A549 (cell line): ENCODE measurements at regions not wholly inside any gene's neighbourhood (a gene's known extent, or its start where the extent isn't known, plus 50 kb on each side); places are given as distances from the start of the nearest gene placed in this dataset.
"Not testable (repeated sequence)": the region's sequence is repeated elsewhere in the genome, so short reads cannot be mapped to it uniquely, and the experiment has no call there.

Experiments used
- ATAC-seq, 2 experiments: fragments of 200-7000 bp in 1 of 2; fragments of >200 bp in 1 of 2; cut with Nextera tagmentation in 1 of 2; cut with Tn5 transposase in 1 of 2; 3 replicates each; pipeline versions ENCODE4 v1.8.0 to v1.9.1; 2018 to 2020; ENCODE audit warnings: mild to moderate bottlenecking in 1 of 2, moderate library complexity in 1 of 2
- CTCF ChIA-PET: fragments of 300-600 bp; sonication (Branson Sonifier 250); formaldehyde crosslinking; extraction: SDS; loops from one replicate; lab custom pipeline; 2021; ENCODE audit warnings: antibody characterized with exemption, inconsistent platforms; lab: Yijun Ruan, JAX
- POLR2A ChIA-PET: fragments of 350-600 bp; formaldehyde crosslinking; extraction: SDS; loops from one replicate; lab custom pipeline; 2021; ENCODE audit warnings: antibody characterized with exemption, inconsistent platforms; lab: Yijun Ruan, JAX
- DNase-seq, 2 experiments: peaks; one replicate each; pipeline versions ENCODE4 v3.0.0 to v3.0.0-alpha.2; 2011 to 2016; ENCODE audit warnings: low read depth in 1 of 2, low spot score in 1 of 2
- FAIRE-seq: peaks from 2 replicates; lab custom pipeline; 2011; peaks lifted over from hg19 to GRCh38; lab: Jason Lieb, UNC
- H3K27ac ChIP-seq, 2 experiments: fragments of >200 bp; sonication (Bioruptor Twin); formaldehyde crosslinking; 3 replicates each; pipeline ENCODE4 v1.5.1; 2016 to 2017
- H3K4me1 ChIP-seq: fragments of >200 bp; sonication (Bioruptor Twin); formaldehyde crosslinking; 3 replicates; pipeline ENCODE4 v1.6.1; 2016
- H3K4me2 ChIP-seq: fragments of >200 bp; sonication (Bioruptor Twin); formaldehyde crosslinking; 3 replicates; pipeline ENCODE4 v1.6.1; 2016
- H3K4me3 ChIP-seq: fragments of >200 bp; sonication (Bioruptor Twin); formaldehyde crosslinking; 3 replicates; pipeline ENCODE4 v1.5.1; 2016
- H3K9me3 ChIP-seq: fragments of >200 bp; sonication (Bioruptor Twin); formaldehyde crosslinking; 3 replicates; pipeline ENCODE4 v1.6.1; 2016
- CHD2 ChIP-seq: fragments of 150-350 bp; IDR thresholded peaks from 2 replicates; pipeline ENCODE4 v1.6.1; 2014; ENCODE audit warnings: low read length; ENCODE audit not compliant: partially characterized antibody
- CHD4 ChIP-seq: fragments of 200-600 bp; sonication (generic); IDR thresholded peaks from 2 replicates; pipeline ENCODE4 v1.6.1; 2016; ENCODE audit warnings: antibody characterized with exemption, mild to moderate bottlenecking, borderline replicate concordance
- EHMT2 ChIP-seq: fragments of 200-600 bp; sonication (generic); IDR thresholded peaks from 2 replicates; pipeline ENCODE4 v1.6.1; 2016; ENCODE audit warnings: antibody characterized with exemption, low read depth, mild to moderate bottlenecking, moderate library complexity
- ESRRA ChIP-seq: fragments of 150-350 bp; IDR thresholded peaks from 2 replicates; pipeline ENCODE4 v1.6.1; 2014; ENCODE audit warnings: mild to moderate bottlenecking, low read length, borderline replicate concordance
- HOXB5 ChIP-seq: fragments of 250-450 bp; sonication (Bioruptor Pico); IDR thresholded peaks from 2 replicates; pipeline ENCODE4 v1.5.0; 2020; ENCODE audit warnings: mild to moderate bottlenecking, moderate library complexity
- MAFK ChIP-seq: fragments of 450-650 bp; IDR thresholded peaks from 2 replicates; pipeline ENCODE4 v1.6.1; 2014; ENCODE audit not compliant: partially characterized antibody
- NFE2L2 ChIP-seq: fragments of 150-350 bp; conservative IDR thresholded peaks from 2 replicates; pipeline ENCODE4 v1.6.1; 2014; ENCODE audit warnings: low read length
- NPAS2 ChIP-seq: fragments of 250-450 bp; sonication (Bioruptor Pico); IDR thresholded peaks from 2 replicates; pipeline ENCODE4 v1.8.0; 2022; ENCODE audit warnings: mild to moderate bottlenecking, moderate library complexity, borderline replicate concordance
- PHF8 ChIP-seq: fragments of 200-600 bp; sonication (generic); IDR thresholded peaks from 2 replicates; pipeline ENCODE4 v1.6.1; 2016; ENCODE audit warnings: low read depth, mild to moderate bottlenecking, antibody characterized with exemption, moderate library complexity, borderline replicate concordance
- RARB ChIP-seq: fragments of 250-450 bp; sonication (Bioruptor Pico); IDR thresholded peaks from 2 replicates; pipeline ENCODE4 v1.8.0; 2021; ENCODE audit warnings: mild to moderate bottlenecking, moderate library complexity
- SMC3 ChIP-seq: fragments of >200 bp; sonication (Bioruptor Twin); formaldehyde crosslinking; IDR thresholded peaks from 3 replicates; pipeline ENCODE4 v1.6.1; 2018; ENCODE audit warnings: inconsistent platforms
- TFCP2L1 ChIP-seq: fragments of 250-450 bp; sonication (Bioruptor Pico); IDR thresholded peaks from 2 replicates; pipeline ENCODE4 v1.5.0; 2021; ENCODE audit warnings: mild to moderate bottlenecking
- ZNF302 ChIP-seq: fragments of 250-450 bp; sonication (Bioruptor Pico); IDR thresholded peaks from 2 replicates; pipeline ENCODE4 v1.9.0; 2021; ENCODE audit warnings: inconsistent platforms, mild to moderate bottlenecking, moderate library complexity
- WGBS: methylation state at CpG from one replicate; pipeline ENCODE4 v1.1.6; 2017; ENCODE audit errors: missing lambda C conversion rate; 5-methylcytosine and 5-hydroxymethylcytosine counted together
- TF ChIP-seq, protein P1 (sequence below): fragments of 150-350 bp; IDR thresholded peaks from 2 replicates; pipeline ENCODE4 v1.6.1; 2014; ENCODE audit warnings: low read depth, mild to moderate bottlenecking, low read length
- TF ChIP-seq, protein P2 (sequence below): fragments of 250-450 bp; sonication (Bioruptor Pico); IDR thresholded peaks from 2 replicates; pipeline ENCODE4 v1.5.0; 2021; ENCODE audit warnings: mild to moderate bottlenecking, moderate library complexity, borderline replicate concordance
- TF ChIP-seq, protein P3 (sequence below): fragments of 200-600 bp; sonication (generic); IDR thresholded peaks from 2 replicates; pipeline ENCODE4 v1.6.1; 2016; ENCODE audit warnings: antibody characterized with exemption, mild to moderate bottlenecking, moderate library complexity

DNA sequence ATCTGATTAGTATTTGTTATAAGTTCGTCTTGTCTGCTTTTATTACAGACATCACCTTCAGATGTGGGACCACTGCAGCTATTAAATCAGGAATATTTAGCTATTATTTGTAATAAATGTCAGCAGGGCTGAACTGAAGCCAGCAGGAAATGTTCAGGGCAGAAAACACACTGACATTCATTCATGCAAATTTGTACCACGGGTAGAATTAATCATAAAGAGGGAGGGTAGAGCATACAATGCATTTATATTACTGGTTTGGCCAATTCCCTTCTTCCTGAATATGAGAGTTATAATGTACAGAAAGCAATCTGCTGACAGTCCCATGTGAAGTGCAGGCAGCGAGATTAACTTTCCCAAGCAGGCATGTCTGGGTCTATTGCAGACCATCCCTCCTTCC lies 117.3 kb upstream of the NUDT12 start:
- no peaks in the 10 kb centered on the region for H3K9me3 ChIP-seq
- H3K4me1 ChIP-seq, result no peaks in the 10 kb centered on the region
- WGBS, result 21% methylated on average over 3 of the region's 3 CpGs
- no peak overlapping the region for H3K4me2 ChIP-seq
- no peak for DNase-seq
- FAIRE-seq, result no peak
- CTCF ChIA-PET, result no interaction called here
- H3K27ac ChIP-seq, result no peak overlapping the region
- no peak for TF ChIP-seq EHMT2
- ATAC-seq, result no peak
- POLR2A ChIA-PET, result no interaction called here
- no peak overlapping the region for H3K4me3 ChIP-seq

DNA sequence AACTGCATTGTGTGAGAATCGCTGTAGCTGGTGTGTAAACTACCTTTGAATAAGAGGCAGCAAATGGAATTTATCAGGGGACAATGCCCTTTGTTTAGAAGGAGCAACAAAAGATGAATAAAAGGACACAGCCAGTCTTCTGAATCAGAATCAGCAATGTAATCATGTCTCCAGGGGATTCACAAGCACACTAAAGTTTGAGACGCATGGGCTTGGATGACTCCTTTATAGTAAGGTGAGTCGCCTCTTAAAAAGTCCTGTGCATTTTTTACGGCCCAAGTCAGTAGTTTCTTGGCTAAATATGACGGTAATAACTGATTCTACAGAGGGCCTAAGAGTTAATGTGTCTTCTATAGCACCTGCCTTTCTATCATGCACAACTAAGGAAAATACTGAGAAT lies 113.6 kb upstream of the NUDT12 start:
- peak in 1 of 2 experiments; percentile 48; a peak in 2 of 6 replicates for ATAC-seq
- 30% methylated on average over 4 of the region's 5 CpGs for WGBS

DNA sequence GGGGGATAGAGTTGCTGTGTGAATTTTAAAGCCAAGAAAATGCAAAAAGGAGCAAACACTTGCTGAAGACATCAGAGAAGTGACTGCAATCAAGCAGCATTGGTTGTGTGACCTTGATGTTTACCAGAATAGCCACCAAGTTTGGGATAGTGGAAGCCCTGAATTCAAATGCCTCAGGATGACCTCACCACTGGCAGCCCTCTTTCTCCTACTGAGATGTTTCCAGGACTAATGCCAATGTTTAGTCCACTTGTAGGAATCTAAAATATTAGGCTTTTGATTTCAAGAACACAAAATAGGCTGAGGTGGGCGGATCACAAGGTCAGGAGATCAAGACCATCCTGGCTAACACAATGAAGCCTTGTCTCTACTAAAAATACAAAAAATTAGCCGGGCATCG lies 112.2 kb upstream of the NUDT12 start:
- Histone ChIP-seq H3K4me2 (no peak overlapping the region), H3K4me3 (no peak overlapping the region), H3K9me3 (no peaks in the 10 kb centered on the region), H3K27ac (no peak overlapping the region), H3K4me1 (no peaks in the 10 kb centered on the region)
- FAIRE-seq (no peak), DNase-seq (no peak), ATAC-seq (no peak)
- ChIA-PET POLR2A (no interaction called here), CTCF (no interaction called here)
- WGBS, result 23% methylated on average over 3 of the region's 3 CpGs
- no peak for TF ChIP-seq NPAS2
- TF ChIP-seq RARB, result no peak
- TF ChIP-seq MAFK, result no peak
- TF ChIP-seq, protein P1, sequence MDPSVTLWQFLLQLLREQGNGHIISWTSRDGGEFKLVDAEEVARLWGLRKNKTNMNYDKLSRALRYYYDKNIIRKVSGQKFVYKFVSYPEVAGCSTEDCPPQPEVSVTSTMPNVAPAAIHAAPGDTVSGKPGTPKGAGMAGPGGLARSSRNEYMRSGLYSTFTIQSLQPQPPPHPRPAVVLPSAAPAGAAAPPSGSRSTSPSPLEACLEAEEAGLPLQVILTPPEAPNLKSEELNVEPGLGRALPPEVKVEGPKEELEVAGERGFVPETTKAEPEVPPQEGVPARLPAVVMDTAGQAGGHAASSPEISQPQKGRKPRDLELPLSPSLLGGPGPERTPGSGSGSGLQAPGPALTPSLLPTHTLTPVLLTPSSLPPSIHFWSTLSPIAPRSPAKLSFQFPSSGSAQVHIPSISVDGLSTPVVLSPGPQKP, result no peak
- TF ChIP-seq CHD2, result no peak
- TF ChIP-seq, protein P2, sequence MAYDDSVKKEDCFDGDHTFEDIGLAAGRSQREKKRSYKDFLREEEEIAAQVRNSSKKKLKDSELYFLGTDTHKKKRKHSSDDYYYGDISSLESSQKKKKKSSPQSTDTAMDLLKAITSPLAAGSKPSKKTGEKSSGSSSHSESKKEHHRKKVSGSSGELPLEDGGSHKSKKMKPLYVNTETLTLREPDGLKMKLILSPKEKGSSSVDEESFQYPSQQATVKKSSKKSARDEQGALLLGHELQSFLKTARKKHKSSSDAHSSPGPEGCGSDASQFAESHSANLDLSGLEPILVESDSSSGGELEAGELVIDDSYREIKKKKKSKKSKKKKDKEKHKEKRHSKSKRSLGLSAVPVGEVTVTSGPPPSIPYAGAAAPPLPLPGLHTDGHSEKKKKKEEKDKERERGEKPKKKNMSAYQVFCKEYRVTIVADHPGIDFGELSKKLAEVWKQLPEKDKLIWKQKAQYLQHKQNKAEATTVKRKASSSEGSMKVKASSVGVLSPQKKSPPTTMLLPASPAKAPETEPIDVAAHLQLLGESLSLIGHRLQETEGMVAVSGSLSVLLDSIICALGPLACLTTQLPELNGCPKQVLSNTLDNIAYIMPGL (CRISPR knock-in tag), result no peak
- TF ChIP-seq ZNF302 (CRISPR knock-in tag), result no peak
- no peak for TF ChIP-seq HOXB5
- TF ChIP-seq ESRRA, result no peak
- TF ChIP-seq PHF8, result no peak
- no peak for TF ChIP-seq TFCP2L1
- no peak for TF ChIP-seq NFE2L2
- TF ChIP-seq, protein P3, sequence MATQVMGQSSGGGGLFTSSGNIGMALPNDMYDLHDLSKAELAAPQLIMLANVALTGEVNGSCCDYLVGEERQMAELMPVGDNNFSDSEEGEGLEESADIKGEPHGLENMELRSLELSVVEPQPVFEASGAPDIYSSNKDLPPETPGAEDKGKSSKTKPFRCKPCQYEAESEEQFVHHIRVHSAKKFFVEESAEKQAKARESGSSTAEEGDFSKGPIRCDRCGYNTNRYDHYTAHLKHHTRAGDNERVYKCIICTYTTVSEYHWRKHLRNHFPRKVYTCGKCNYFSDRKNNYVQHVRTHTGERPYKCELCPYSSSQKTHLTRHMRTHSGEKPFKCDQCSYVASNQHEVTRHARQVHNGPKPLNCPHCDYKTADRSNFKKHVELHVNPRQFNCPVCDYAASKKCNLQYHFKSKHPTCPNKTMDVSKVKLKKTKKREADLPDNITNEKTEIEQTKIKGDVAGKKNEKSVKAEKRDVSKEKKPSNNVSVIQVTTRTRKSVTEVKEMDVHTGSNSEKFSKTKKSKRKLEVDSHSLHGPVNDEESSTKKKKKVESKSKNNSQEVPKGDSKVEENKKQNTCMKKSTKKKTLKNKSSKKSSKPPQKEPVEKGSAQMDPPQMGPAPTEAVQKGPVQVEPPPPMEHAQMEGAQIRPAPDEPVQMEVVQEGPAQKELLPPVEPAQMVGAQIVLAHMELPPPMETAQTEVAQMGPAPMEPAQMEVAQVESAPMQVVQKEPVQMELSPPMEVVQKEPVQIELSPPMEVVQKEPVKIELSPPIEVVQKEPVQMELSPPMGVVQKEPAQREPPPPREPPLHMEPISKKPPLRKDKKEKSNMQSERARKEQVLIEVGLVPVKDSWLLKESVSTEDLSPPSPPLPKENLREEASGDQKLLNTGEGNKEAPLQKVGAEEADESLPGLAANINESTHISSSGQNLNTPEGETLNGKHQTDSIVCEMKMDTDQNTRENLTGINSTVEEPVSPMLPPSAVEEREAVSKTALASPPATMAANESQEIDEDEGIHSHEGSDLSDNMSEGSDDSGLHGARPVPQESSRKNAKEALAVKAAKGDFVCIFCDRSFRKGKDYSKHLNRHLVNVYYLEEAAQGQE, result no peak
- TF ChIP-seq CHD4, result no peak
- TF ChIP-seq SMC3, result no peak

More for the DNA sequence above, 113.6 kb upstream of the NUDT12 start:
- CTCF ChIA-PET, H3K4me1 ChIP-seq, H3K4me2 ChIP-seq, FAIRE-seq, H3K4me3 ChIP-seq, H3K9me3 ChIP-seq, H3K27ac ChIP-seq, POLR2A ChIA-PET: not testable (repeated sequence)
- peak in 1 of 2 experiments; percentile 11 for DNase-seq
